ENCODE measurements at regions not wholly inside any gene's neighbourhood (a gene's known extent, or its start where the extent isn't known, plus 50 kb on each side); places are given as distances from the start of the nearest gene placed in this dataset.

DNA sequence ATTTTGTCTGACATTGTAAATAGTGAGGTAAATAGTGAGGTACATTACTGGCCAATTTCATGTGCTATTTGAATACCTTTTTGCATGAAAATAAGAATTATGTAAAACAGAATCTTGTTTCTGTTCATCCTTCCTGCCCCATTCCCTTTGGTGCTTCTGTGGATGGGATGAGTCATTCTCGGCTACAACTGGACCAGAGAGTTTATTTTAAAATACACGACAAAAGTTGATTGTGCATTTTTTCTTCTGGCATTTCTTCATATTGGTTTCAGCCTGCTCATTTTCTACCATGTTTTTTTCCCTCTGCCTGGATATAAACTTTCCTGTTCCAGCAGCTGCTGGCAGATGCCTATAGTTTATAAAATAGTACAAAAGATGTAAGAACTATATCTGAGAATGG, 107.5 kb downstream of the CYSLTR2 start:
- DNase-seq = no peak

GRCh38 chr13:48769107-48769704, 115.5 kb downstream of the CYSLTR2 start:
- peak; percentile 65 to 68 for DNase-seq

- DNase-seq = no peak
Measured at GRCh38 chr13:48770372-48770771, 116.6 kb downstream of the CYSLTR2 start.

GRCh38 chr13:48772908-48773307, 119.2 kb downstream of the CYSLTR2 start:
- no peak for DNase-seq

DNA sequence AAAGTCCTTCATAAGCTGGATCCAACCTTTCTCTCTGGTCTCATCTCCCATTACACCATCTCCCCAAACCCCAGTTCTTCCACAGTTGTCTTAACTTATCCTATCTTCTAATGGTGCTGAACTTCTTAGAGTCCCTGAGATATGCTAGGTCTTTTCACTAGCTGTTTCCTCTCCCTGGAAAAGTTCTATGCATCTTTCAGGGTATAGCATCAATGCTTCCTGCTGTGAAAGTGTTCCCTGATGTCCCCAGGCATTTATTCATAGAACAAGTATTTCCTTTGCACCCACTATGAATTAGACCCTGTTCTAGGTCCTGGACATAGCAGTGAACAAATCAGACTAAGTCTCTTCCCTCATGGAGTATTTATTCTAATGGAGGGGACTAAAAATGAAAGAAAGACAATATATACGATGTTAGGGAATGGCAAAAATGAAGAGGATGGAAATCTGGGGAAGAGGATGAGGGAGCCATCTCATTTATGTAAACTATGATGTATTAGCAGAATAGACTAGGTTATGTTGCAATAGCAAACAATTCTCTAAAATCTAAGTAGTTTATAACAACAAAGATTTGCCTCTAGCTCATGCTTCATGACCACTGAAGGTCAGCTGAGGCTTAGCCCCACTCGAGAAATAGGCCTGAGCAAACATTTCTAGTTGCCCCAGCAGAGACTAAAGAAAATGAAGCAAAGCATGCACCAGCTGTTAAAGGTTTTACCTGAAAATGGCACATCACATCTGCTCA, 120.0 kb downstream of the CYSLTR2 start:
- no peak for DNase-seq

DNA sequence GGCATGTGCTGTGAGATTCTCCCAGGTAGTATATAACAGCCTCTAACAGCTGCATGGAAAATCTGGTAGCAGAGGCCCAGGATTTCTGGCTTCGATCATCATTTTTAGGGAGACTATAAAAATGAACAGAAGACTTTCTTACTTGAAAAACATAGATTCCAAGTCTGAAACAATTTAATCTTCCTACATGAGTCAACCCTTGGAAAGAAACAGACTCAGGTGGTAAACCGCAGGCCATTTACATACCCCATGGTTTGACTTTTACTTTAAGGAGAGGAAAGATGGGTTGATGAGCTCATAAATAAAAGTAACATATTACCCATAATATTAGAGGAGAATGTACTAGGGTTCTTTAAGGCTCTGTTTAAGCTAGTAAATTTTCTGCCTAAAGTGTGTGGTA, 121.6 kb downstream of the CYSLTR2 start:
- no peak for DNase-seq

GRCh38 chr13:48775804-48776203, 122.1 kb downstream of the CYSLTR2 start:
- no peak for DNase-seq

DNA sequence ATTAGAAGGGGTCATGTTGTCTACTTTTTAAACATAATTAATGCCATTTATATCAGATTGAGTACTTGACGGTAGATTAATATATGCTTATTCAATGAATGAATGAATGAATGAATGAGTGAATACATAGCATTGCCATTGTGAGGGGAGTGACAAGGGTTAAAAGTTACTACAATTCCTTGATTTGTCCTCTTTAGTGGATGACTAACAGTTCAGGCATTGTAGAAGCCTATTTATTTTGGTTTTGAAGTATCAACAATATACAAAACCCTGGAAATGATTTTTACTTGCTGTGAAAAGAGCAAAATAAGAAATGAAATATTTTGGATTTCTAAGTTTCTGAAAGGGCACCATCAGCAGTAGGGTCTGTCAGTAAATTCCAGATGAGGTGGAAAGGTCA, 122.7 kb downstream of the CYSLTR2 start:
- DNase-seq = no peak

- DNase-seq = no peak
Measured at GRCh38 chr13:48778610-48779009, 124.9 kb downstream of the CYSLTR2 start.

GRCh38 chr13:48780713-48781341, 127.1 kb downstream of the CYSLTR2 start:
- no peak for DNase-seq

- no peak for DNase-seq
Measured at GRCh38 chr13:48782429-48782840, 128.7 kb downstream of the CYSLTR2 start.

DNA sequence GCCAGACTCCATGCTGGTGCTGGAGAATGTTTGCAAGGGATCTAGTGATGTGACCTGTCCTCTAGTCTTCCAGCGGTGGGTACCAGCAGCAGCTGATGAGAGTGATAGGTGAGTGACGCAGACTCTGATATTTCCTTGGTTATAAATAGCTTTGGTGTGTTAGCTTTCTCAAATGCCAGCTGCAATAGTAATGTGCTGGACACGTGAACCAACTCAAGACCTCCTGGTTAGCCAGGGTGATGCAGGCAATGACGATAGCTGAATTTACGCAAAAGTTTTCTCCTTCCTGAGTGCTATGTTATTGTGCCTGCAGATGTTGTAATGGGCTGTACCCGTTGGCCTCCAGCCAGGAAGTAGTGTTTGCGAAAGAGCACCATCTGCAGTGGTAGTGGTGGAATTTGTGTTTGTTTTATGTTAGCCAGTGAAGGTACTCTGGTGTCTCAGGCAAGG, 129.5 kb downstream of the CYSLTR2 start:
- DNase-seq = no peak

DNA sequence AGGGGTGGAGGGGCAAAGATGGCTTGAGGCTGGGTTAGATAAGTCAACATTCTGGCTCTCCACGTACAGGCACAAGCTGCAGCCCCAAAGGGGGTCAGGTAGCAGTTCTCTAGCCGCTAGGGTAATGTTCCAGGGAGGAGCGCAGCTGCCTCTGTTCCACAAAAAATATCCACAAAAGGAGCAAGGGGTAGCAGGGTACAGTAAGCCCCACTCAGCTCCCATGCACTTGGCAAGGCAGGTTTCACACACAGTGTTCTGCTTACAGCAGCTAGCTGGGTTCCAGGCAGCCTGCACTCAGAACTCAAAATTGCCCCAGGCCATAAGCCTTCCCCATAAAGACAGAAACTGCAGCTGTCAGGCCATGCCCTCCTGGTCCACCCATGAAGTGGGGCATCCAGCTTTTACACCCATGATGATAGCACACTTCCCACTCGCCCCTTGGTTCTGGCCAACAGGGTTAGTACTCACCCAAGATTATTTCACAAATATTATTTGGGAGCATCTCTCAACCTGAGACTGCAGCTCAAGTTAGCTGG, 130.0 kb downstream of the CYSLTR2 start:
- no peak for DNase-seq

- no peak for DNase-seq
Measured at GRCh38 chr13:48784916-48785548, 131.3 kb downstream of the CYSLTR2 start.

GRCh38 chr13:48790199-48790598, 136.5 kb downstream of the CYSLTR2 start:
- no peak for DNase-seq

- no peak for DNase-seq
Measured at GRCh38 chr13:48790966-48791365, 137.2 kb downstream of the CYSLTR2 start.

- DNase-seq = no peak
Measured at GRCh38 chr13:48797127-48797526, 143.4 kb downstream of the CYSLTR2 start.

GRCh38 chr13:48797761-48798160, 144.0 kb downstream of the CYSLTR2 start:
- no peak for DNase-seq

DNA sequence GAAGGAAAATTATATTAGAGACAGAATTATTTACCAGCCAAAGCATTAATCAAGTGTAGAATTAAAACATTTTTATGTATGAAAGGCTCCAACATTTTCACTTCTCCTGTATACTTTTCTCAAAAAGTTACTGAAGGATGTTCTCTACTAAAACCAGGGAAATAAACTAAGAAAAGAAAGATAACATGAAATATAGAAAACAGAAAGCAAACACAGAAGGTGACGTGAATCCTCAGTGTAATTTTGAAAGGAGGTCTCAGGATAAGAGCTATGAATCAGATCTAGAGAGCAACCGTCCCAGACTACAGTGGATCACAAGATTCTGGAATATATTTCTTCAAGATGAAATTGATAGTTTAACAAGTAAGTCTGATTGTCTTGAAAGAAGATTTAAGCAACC, 144.5 kb downstream of the CYSLTR2 start:
- no peak for DNase-seq

DNA sequence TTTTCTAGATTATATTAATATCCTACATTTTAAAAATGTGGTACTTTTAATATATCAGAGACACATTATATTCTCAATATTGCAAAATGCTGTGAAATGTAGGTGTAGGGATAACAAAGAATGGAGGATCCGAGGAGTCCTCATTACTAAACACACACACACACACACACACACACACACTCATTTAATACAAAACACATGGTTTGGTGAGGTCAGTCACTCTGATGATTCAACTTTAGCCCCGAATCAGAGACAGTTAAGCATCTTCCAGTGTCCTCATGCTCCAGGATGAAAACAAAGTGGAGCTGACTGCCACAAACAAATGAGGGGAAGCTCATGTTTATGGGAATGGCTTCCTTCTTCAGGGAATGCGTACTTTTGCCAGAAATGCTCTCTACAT, 147.5 kb downstream of the CYSLTR2 start:
- no peak for DNase-seq

- no peak for DNase-seq
Measured at GRCh38 chr13:48804821-48805601, 151.3 kb downstream of the CYSLTR2 start.

GRCh38 chr13:48806522-48806921, 152.8 kb downstream of the CYSLTR2 start:
- DNase-seq = no peak

DNA sequence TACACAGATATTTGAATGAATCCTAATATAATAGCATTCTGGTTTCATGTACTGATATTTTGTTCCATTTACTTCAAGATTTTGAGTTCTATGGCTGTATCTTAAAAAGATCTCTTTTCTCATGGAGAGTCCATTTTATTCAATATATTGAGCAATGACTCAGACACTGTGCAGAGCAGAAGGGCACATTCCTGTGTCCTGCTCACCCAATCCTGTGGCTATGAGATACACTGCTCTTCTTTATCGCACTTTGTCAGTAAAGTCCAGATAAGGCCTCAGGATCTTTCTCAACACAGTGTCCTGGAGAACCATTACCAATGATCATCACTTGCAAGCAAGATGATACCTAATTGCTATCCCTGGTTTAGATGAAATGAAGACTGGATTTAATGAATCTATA, 155.0 kb downstream of the CYSLTR2 start:
- no peak for DNase-seq

All from hippocampal formation (tissue), 2 donors.